ENCODE measurements at regions not wholly inside any gene's neighbourhood (a gene's known extent, or its start where the extent isn't known, plus 50 kb on each side); places are given as distances from the start of the nearest gene placed in this dataset.

GRCh38 chr1:55466373-55466772 is 251.2 kb upstream of the USP24 start:
- ATAC-seq (ENCODE audit: insufficient read depth, low FRiP score) (no peak), DNase-seq (no peak)

DNA sequence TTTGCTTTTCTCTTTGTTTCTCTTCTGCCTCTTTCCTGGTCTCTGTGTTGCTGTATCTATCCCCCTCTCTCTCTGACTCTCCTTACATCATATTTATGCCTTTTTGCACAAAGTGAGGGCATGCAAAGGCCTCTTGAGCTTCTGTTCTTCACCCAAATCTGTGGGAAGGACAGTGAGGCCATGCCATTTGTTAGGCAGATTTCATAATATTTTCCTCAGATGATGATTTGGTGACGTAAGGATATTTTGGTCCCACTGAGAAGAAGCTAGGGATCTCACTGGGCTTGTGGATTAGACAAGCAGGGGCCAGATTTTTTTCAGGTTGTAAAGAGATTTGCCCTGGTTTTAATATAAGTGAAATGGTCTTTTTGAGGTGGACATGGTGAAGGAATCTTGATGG is 249.4 kb upstream of the USP24 start:
- H3K9me3 ChIP-seq (ENCODE audit: control insufficient read depth in 4 of 4, insufficient read depth in 3 of 4, low read length in 3 of 4), result no peaks in the 10 kb centered on the region
- H3K27ac ChIP-seq (ENCODE audit: low read depth in 1 of 2, low read length in 1 of 2), result no peak overlapping the region
- no peak for TF ChIP-seq CTCF (IDR thresholded peaks at IDR 0.05; ENCODE audit: control extremely low read depth, extremely low read depth)
- H3K27me3 ChIP-seq (ENCODE audit: control insufficient read depth in 3 of 3, insufficient read depth in 3 of 3, low read length in 2 of 3), result no peaks in the 10 kb centered on the region
- WGBS, 2 donors, result 91 to 93% methylated on average over 1 of the region's 1 CpG
- ATAC-seq (ENCODE audit: insufficient read depth, low FRiP score) (no peak), DNase-seq (no peak)
- H3K9ac ChIP-seq (ENCODE audit: insufficient read depth in 1 of 2, low read length in 2 of 2), result no peak overlapping the region
- no peak overlapping the region for H3K4me3 ChIP-seq
- peaks cover 0 to 5% (median 0%) of the 10 kb centered on the region in 5 donors for H3K4me1 ChIP-seq (ENCODE audit: control insufficient read depth in 5 of 5, insufficient read depth in 5 of 5, low read length in 5 of 5)
- H3K36me3 ChIP-seq (ENCODE audit: control insufficient read depth in 4 of 4, insufficient read depth in 4 of 4, low read length in 4 of 4), result no peaks in the 10 kb centered on the region

More at GRCh38 chr1:55466373-55466772, 251.2 kb upstream of the USP24 start:
- 52 to 84% methylated on average over 1 of the region's 1 CpG for whole genome bisulfite sequencing, 2 donors
- Histone ChIP-seq H3K4me3 (no peak overlapping the region), H3K27ac (ENCODE audit: low read depth in 1 of 2, low read length in 1 of 2) (no peak overlapping the region), H3K27me3 (ENCODE audit: control insufficient read depth in 3 of 3, insufficient read depth in 3 of 3, low read length in 2 of 3) (no peaks in the 10 kb centered on the region), H3K36me3 (ENCODE audit: control insufficient read depth in 4 of 4, insufficient read depth in 4 of 4, low read length in 4 of 4) (no peaks in the 10 kb centered on the region), H3K9me3 (ENCODE audit: control insufficient read depth in 4 of 4, insufficient read depth in 3 of 4, low read length in 3 of 4) (no peaks in the 10 kb centered on the region), H3K4me1 (ENCODE audit: control insufficient read depth in 5 of 5, insufficient read depth in 5 of 5, low read length in 5 of 5) (peaks cover 0 to 5% (median 0%) of the 10 kb centered on the region in 5 donors), H3K9ac (ENCODE audit: insufficient read depth in 1 of 2, low read length in 2 of 2) (no peak overlapping the region)
- no peak for TF ChIP-seq CTCF (IDR thresholded peaks at IDR 0.05; ENCODE audit: control extremely low read depth, extremely low read depth)

DNA sequence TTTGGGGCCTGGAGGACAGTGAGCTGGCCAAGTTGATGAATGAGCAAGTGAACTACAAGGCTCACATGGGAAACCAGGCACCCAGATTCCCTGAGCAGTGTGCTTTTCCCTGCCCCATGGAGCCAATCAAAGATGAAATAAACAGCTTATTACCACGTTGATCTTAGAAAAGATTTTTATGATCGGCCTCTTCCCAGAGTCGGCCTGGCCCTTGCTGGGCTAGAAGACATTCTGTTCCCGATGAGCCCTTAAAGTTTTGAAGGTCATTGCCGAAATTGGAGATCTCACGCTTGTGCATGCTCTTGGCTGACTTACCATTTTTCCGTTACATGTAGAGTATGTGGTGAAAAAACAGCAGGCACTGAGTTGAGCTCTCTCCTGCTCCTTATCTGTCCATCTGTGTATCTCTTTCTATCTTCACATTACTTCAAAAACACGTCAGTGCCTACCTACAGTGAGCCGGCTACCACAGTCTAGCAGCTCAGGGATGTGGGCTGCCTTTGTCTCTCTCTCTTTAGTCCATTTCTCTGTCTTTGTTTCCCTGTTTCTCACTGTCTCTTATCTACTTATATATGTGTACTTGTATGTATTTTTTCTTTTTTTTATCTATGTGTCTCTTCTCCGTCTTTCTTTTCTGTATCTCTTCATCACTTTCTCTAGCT is 248.8 kb upstream of the USP24 start:
- ATAC-seq (ENCODE audit: insufficient read depth, low FRiP score) (no peak), DNase-seq (peak in 1 of 3 donors; percentile 16)
- Histone ChIP-seq H3K9me3 (ENCODE audit: control insufficient read depth in 4 of 4, insufficient read depth in 3 of 4, low read length in 3 of 4) (no peaks in the 10 kb centered on the region), H3K4me1 (ENCODE audit: control insufficient read depth in 5 of 5, insufficient read depth in 5 of 5, low read length in 5 of 5) (peaks cover 0 to 5% (median 0%) of the 10 kb centered on the region in 5 donors), H3K4me3 (no peak overlapping the region), H3K27me3 (ENCODE audit: control insufficient read depth in 3 of 3, insufficient read depth in 3 of 3, low read length in 2 of 3) (no peaks in the 10 kb centered on the region), H3K9ac (ENCODE audit: insufficient read depth in 1 of 2, low read length in 2 of 2) (no peak overlapping the region), H3K27ac (ENCODE audit: low read depth in 1 of 2, low read length in 1 of 2) (no peak overlapping the region), H3K36me3 (ENCODE audit: control insufficient read depth in 4 of 4, insufficient read depth in 4 of 4, low read length in 4 of 4) (no peaks in the 10 kb centered on the region)
- WGBS, 2 donors, result 87 to 89% methylated on average over 10 of the region's 10 CpGs
- TF ChIP-seq CTCF (IDR thresholded peaks at IDR 0.05; ENCODE audit: control extremely low read depth, extremely low read depth), result no peak

DNA sequence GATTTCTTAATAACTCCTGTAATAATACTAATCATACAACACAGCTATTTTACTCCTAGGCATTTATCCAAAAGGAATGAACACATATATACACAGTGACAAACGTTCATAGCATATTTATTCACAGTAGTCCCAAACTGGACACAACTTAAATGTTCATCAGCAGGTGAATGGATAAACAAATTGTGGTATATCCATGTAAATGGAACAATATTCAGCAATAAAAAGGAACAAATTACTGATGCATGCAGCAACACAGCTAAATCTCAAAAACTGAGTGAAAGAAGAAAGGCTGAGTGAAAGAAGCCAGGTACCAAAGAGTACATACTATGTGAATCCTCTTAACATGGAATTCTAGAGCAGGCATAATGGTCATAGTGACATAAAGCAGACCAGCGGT is 242.7 kb upstream of the USP24 start:
- Histone ChIP-seq H3K4me3 (no peak overlapping the region), H3K27ac (ENCODE audit: low read depth in 1 of 2, low read length in 1 of 2) (no peak overlapping the region), H3K9ac (ENCODE audit: insufficient read depth in 1 of 2, low read length in 2 of 2) (no peak overlapping the region), H3K36me3 (ENCODE audit: control insufficient read depth in 4 of 4, insufficient read depth in 4 of 4, low read length in 4 of 4) (no peaks in the 10 kb centered on the region), H3K9me3 (ENCODE audit: control insufficient read depth in 4 of 4, insufficient read depth in 3 of 4, low read length in 3 of 4) (peaks cover 0 to 7% (median 4%) of the 10 kb centered on the region in 4 donors), H3K4me1 (ENCODE audit: control insufficient read depth in 5 of 5, insufficient read depth in 5 of 5, low read length in 5 of 5) (no peaks in the 10 kb centered on the region), H3K27me3 (ENCODE audit: control insufficient read depth in 3 of 3, insufficient read depth in 3 of 3, low read length in 2 of 3) (no peaks in the 10 kb centered on the region)
- no peak for ATAC-seq (ENCODE audit: insufficient read depth, low FRiP score)
- 79 to 87% methylated on average over 2 of the region's 2 CpGs for WGBS, 2 donors
- no peak for DNase-seq
- TF ChIP-seq CTCF (IDR thresholded peaks at IDR 0.05; ENCODE audit: control extremely low read depth, extremely low read depth), result no peak
